ENCODE measurements at regions not wholly inside any gene's neighbourhood (a gene's known extent, or its start where the extent isn't known, plus 50 kb on each side); places are given as distances from the start of the nearest gene placed in this dataset.

DNA sequence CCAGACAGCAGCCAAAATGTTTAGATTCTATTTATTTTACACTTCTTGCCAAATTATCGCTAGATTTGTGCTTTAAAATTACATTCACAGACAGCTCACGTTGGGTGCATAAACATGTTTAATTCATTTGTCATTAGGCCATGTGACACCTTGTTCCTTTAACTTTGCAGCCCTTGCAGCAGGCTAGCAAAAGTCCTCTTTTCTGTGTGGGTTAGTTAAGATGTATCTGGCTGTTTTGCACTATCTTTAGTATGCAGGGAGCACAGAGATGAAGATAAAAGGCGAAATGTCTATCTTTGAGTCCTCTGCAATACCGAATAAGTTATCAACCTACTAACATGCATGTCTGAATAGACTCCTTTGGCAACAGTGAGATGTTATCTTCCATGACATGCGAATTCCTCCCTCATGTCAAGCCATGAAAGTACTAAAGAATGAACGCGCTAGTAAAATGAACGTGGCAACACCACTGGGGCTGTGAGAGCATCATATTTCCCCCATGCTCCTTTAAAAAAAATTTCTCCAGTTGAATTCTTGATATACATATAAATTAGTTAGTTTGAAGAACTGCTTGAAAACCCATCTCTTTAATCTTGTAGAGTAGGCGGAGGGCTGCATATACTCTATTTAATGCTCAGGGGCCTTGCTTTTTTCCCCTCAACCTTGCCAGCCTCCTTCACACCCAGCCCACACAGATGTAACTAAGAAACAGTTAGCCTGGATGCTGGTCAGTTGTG is 620.4 kb upstream of the NR2F2 start:
- TF ChIP-seq, protein P1, sequence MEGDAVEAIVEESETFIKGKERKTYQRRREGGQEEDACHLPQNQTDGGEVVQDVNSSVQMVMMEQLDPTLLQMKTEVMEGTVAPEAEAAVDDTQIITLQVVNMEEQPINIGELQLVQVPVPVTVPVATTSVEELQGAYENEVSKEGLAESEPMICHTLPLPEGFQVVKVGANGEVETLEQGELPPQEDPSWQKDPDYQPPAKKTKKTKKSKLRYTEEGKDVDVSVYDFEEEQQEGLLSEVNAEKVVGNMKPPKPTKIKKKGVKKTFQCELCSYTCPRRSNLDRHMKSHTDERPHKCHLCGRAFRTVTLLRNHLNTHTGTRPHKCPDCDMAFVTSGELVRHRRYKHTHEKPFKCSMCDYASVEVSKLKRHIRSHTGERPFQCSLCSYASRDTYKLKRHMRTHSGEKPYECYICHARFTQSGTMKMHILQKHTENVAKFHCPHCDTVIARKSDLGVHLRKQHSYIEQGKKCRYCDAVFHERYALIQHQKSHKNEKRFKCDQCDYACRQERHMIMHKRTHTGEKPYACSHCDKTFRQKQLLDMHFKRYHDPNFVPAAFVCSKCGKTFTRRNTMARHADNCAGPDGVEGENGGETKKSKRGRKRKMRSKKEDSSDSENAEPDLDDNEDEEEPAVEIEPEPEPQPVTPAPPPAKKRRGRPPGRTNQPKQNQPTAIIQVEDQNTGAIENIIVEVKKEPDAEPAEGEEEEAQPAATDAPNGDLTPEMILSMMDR (IDR thresholded peaks at IDR 0.05; ENCODE audit: borderline replicate concordance, extremely low read depth, low read length, poor library complexity, severe bottlenecking): no peak
- TF ChIP-seq EZH2 (IDR thresholded peaks at IDR 0.05; ENCODE audit: borderline replicate concordance, low read depth, low read length, severe bottlenecking): no peak
